ENCODE measurements at regions not wholly inside any gene's neighbourhood (a gene's known extent, or its start where the extent isn't known, plus 50 kb on each side); places are given as distances from the start of the nearest gene placed in this dataset.

- no peak for TF ChIP-seq REST (IDR thresholded peaks at IDR 0.05; ENCODE audit: low read depth)
These were observed 222.9 kb upstream of the NCKAP5 start (continued) for GRCh38 chr2:133791191-133791590.

DNA sequence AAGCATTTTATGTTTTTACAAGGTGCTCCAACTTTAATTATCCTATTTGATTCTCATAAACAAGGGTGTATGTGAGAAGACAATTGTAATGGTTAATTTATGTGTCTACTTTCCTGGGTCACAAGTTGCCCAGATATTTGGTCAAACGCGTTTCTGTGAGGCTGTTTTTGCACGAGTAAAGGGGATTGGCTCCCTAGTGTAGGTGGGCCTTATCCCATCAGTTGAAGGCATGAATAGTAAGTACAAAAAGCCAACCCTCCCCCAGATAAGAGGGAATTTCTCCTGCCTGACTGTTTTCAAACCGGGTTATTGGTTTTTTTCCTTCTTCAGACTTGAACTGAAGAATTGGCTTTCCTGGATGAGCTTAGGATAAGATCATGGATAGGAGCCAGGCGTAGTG lies 224.0 kb upstream of the NCKAP5 start:
- ChIA-PET POLR2A (no interaction called here), CTCF (interaction anchor here (0.9 kb wide), 1 partner anchor 12 kb away, joined by 3 read pairs; no protein-coding TSS in a partner anchor), RAD21 (ENCODE audit: low non-redundant PET in 1 of 2, low total read pairs in 2 of 2, uncharacterized antibody in 2 of 2, unreplicated experiment in 2 of 2) (no interaction called here)
- no peaks in the 10 kb centered on the region for H3K79me2 ChIP-seq (ENCODE audit: insufficient read depth, low read length)
- H4K20me1 ChIP-seq (ENCODE audit: insufficient read depth) = no peaks in the 10 kb centered on the region
- no peak overlapping the region for H3K27ac ChIP-seq (ENCODE audit: low read depth, low read length)
- TF ChIP-seq MAX (IDR thresholded peaks at IDR 0.05) = no peak
- no peak for TF ChIP-seq POLR2AphosphoS5 (IDR thresholded peaks at IDR 0.05; ENCODE audit: low read depth, low read length)
- no peak for TF ChIP-seq EGR1 (IDR thresholded peaks at IDR 0.05; ENCODE audit: low read depth)
- no peak for TF ChIP-seq RAD21 (IDR thresholded peaks at IDR 0.05; ENCODE audit: low read depth)
- TF ChIP-seq POLR2A (IDR thresholded peaks at IDR 0.05; ENCODE audit: borderline replicate concordance, extremely low read depth, insufficient read depth, insufficient read length) = no peak
- no peak for TF ChIP-seq CBX3 (IDR thresholded peaks at IDR 0.05; ENCODE audit: low read depth)
- TF ChIP-seq TCF7L2 (IDR thresholded peaks at IDR 0.05; ENCODE audit: borderline replicate concordance, extremely low read depth, insufficient read depth, insufficient read length) = no peak
- TF ChIP-seq, protein P1, sequence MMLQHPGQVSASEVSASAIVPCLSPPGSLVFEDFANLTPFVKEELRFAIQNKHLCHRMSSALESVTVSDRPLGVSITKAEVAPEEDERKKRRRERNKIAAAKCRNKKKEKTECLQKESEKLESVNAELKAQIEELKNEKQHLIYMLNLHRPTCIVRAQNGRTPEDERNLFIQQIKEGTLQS (IDR thresholded peaks at IDR 0.05) = no peak
- TF ChIP-seq SP1 (IDR thresholded peaks at IDR 0.05; ENCODE audit: low read depth) = no peak
- no peak for TF ChIP-seq ZBTB33 (IDR thresholded peaks at IDR 0.05; ENCODE audit: extremely low read depth, insufficient replicate concordance, low read length)
- no peak for TF ChIP-seq CTCF (IDR thresholded peaks at IDR 0.05 in 2 of 3, conservative IDR thresholded peaks at IDR 0.05 in 1 of 3; ENCODE audit: borderline replicate concordance in 1 of 3, insufficient read depth in 1 of 3, low read depth in 2 of 3, low read length in 2 of 3)
- DNase-seq (ENCODE audit: low read depth, low spot score) = no peak
- no peaks in the 10 kb centered on the region for H3K4me1 ChIP-seq (ENCODE audit: control insufficient read depth in 1 of 2, insufficient read depth in 2 of 2, low read length in 2 of 2)
- intact Hi-C loops (cut with micrococcal nuclease) = no loop called here
- H3K4me3 ChIP-seq (replicated peaks in 1 of 2; ENCODE audit: low read depth in 1 of 2, low read length in 2 of 2) = no peak overlapping the region
- no peaks in the 10 kb centered on the region for H3K9me3 ChIP-seq (ENCODE audit: control insufficient read depth in 1 of 2, insufficient read depth in 1 of 2, low read depth in 1 of 2, low read length in 2 of 2)
- no peak overlapping the region for H3K4me2 ChIP-seq (ENCODE audit: low read length)
- H3K9me2 ChIP-seq (ENCODE audit: insufficient read depth) = no peaks in the 10 kb centered on the region
- no TSS peak for BruUV-seq (replicated peaks)
- H2AFZ ChIP-seq (ENCODE audit: low read depth, low read length, poor library complexity, severe bottlenecking) = no peak overlapping the region
- no peak for ATAC-seq
- no peaks in the 10 kb centered on the region for H3K36me3 ChIP-seq (ENCODE audit: control insufficient read depth in 1 of 2, insufficient read depth in 2 of 2, low read length in 2 of 2)
- no peaks in the 10 kb centered on the region for H3K27me3 ChIP-seq (ENCODE audit: insufficient read depth, low read length)
- no peak overlapping the region for H3K9ac ChIP-seq (ENCODE audit: low read length)
